IPS-18a (cell line): ENCODE measurements at regions not wholly inside any gene's neighbourhood (a gene's known extent, or its start where the extent isn't known, plus 50 kb on each side); places are given as distances from the start of the nearest gene placed in this dataset.
"Not testable (repeated sequence)": the region's sequence is repeated elsewhere in the genome, so short reads cannot be mapped to it uniquely, and the experiment has no call there.

Experiments used
- H3K27ac ChIP-seq: one replicate; pipeline ENCODE4 v1.5.1; 2013; ENCODE audit warnings: low read length
- H3K27me3 ChIP-seq: one replicate; pipeline ENCODE4 v1.6.1; 2013; ENCODE audit warnings: mild to moderate bottlenecking, low read length; ENCODE audit not compliant: control insufficient read depth, insufficient read depth
- H3K36me3 ChIP-seq: one replicate; pipeline ENCODE4 v1.6.1; 2013; ENCODE audit warnings: low read depth, low read length; ENCODE audit not compliant: control insufficient read depth
- H3K4me1 ChIP-seq: one replicate; pipeline ENCODE4 v1.6.1; 2013; ENCODE audit warnings: low read depth, low read length; ENCODE audit not compliant: control insufficient read depth
- H3K4me3 ChIP-seq: one replicate; pipeline ENCODE4 v1.5.1; 2013; ENCODE audit warnings: low read length
- H3K9ac ChIP-seq: one replicate; pipeline ENCODE4 v1.6.1; 2013; ENCODE audit warnings: mild to moderate bottlenecking, low read length, moderate library complexity
- H3K9me3 ChIP-seq: one replicate; pipeline ENCODE4 v1.6.1; 2013; ENCODE audit warnings: low read depth, low read length; ENCODE audit not compliant: control insufficient read depth

GRCh38 chr14:27338012-27338411 lies 740.2 kb upstream of the NOVA1 start:
- no peak overlapping the region for H3K27ac ChIP-seq
- H3K9ac ChIP-seq: no peak overlapping the region
- no peaks in the 10 kb centered on the region for H3K27me3 ChIP-seq
- H3K4me1 ChIP-seq: no peaks in the 10 kb centered on the region
- H3K4me3 ChIP-seq: no peak overlapping the region
- H3K9me3 ChIP-seq: no peaks in the 10 kb centered on the region
- no peaks in the 10 kb centered on the region for H3K36me3 ChIP-seq

- not testable (repeated sequence) for H3K27ac ChIP-seq, H3K9ac ChIP-seq, H3K36me3 ChIP-seq, H3K27me3 ChIP-seq, H3K9me3 ChIP-seq, H3K4me3 ChIP-seq, H3K4me1 ChIP-seq
Observed at GRCh38 chr14:27363036-27363435, 765.2 kb upstream of the NOVA1 start.

- Histone ChIP-seq H3K36me3 (no peaks in the 10 kb centered on the region), H3K4me3 (no peak overlapping the region), H3K27me3 (no peaks in the 10 kb centered on the region), H3K4me1 (no peaks in the 10 kb centered on the region), H3K9ac (no peak overlapping the region), H3K9me3 (peaks cover 3% of the 10 kb centered on the region), H3K27ac (no peak overlapping the region)
Observed at GRCh38 chr14:27366596-27366995, 768.8 kb upstream of the NOVA1 start.

GRCh38 chr14:27367345-27367744 lies 769.5 kb upstream of the NOVA1 start:
- H3K27me3 ChIP-seq: no peaks in the 10 kb centered on the region
- no peak overlapping the region for H3K27ac ChIP-seq
- H3K4me3 ChIP-seq: no peak overlapping the region
- no peaks in the 10 kb centered on the region for H3K36me3 ChIP-seq
- H3K4me1 ChIP-seq: no peaks in the 10 kb centered on the region
- H3K9me3 ChIP-seq: peaks cover 3% of the 10 kb centered on the region
- H3K9ac ChIP-seq: no peak overlapping the region

- no peaks in the 10 kb centered on the region for H3K9me3 ChIP-seq
Observed at GRCh38 chr14:27370074-27370473, 772.2 kb upstream of the NOVA1 start.

GRCh38 chr14:27370775-27371174 lies 772.9 kb upstream of the NOVA1 start:
- no peaks in the 10 kb centered on the region for H3K27me3 ChIP-seq
- H3K4me1 ChIP-seq: no peaks in the 10 kb centered on the region
- H3K9ac ChIP-seq: no peak overlapping the region
- no peak overlapping the region for H3K27ac ChIP-seq
- H3K36me3 ChIP-seq: no peaks in the 10 kb centered on the region
- H3K4me3 ChIP-seq: no peak overlapping the region
- no peaks in the 10 kb centered on the region for H3K9me3 ChIP-seq

More at GRCh38 chr14:27370074-27370473, 772.2 kb upstream of the NOVA1 start:
- Histone ChIP-seq H3K4me1 (no peaks in the 10 kb centered on the region), H3K27ac (no peak overlapping the region), H3K27me3 (no peaks in the 10 kb centered on the region), H3K36me3 (no peaks in the 10 kb centered on the region), H3K9ac (no peak overlapping the region), H3K4me3 (no peak overlapping the region)

GRCh38 chr14:27371209-27371608 lies 773.4 kb upstream of the NOVA1 start:
- Histone ChIP-seq H3K36me3 (no peaks in the 10 kb centered on the region), H3K27ac (no peak overlapping the region), H3K9ac (no peak overlapping the region), H3K9me3 (no peaks in the 10 kb centered on the region), H3K27me3 (no peaks in the 10 kb centered on the region), H3K4me3 (no peak overlapping the region), H3K4me1 (no peaks in the 10 kb centered on the region)

- no peaks in the 10 kb centered on the region for H3K4me1 ChIP-seq
- H3K27ac ChIP-seq: no peak overlapping the region
- no peak overlapping the region for H3K4me3 ChIP-seq
- H3K9ac ChIP-seq: no peak overlapping the region
- no peaks in the 10 kb centered on the region for H3K27me3 ChIP-seq
- no peaks in the 10 kb centered on the region for H3K9me3 ChIP-seq
- no peaks in the 10 kb centered on the region for H3K36me3 ChIP-seq
Observed at GRCh38 chr14:27371868-27372267, 774.0 kb upstream of the NOVA1 start.

- Histone ChIP-seq H3K4me1 (no peaks in the 10 kb centered on the region), H3K36me3 (no peaks in the 10 kb centered on the region), H3K4me3 (no peak overlapping the region), H3K27ac (no peak overlapping the region), H3K27me3 (no peaks in the 10 kb centered on the region), H3K9ac (no peak overlapping the region), H3K9me3 (no peaks in the 10 kb centered on the region)
Observed at GRCh38 chr14:27372771-27373170, 774.9 kb upstream of the NOVA1 start.

- Histone ChIP-seq H3K27ac (no peak overlapping the region), H3K27me3 (no peaks in the 10 kb centered on the region), H3K9ac (no peak overlapping the region), H3K4me1 (no peaks in the 10 kb centered on the region), H3K36me3 (no peaks in the 10 kb centered on the region), H3K4me3 (no peak overlapping the region), H3K9me3 (no peaks in the 10 kb centered on the region)
Observed at GRCh38 chr14:27384124-27384523, 786.3 kb upstream of the NOVA1 start.

GRCh38 chr14:27386391-27386790 lies 788.6 kb upstream of the NOVA1 start:
- H3K36me3 ChIP-seq: no peaks in the 10 kb centered on the region
- no peak overlapping the region for H3K9ac ChIP-seq
- H3K9me3 ChIP-seq: no peaks in the 10 kb centered on the region
- no peaks in the 10 kb centered on the region for H3K4me1 ChIP-seq
- H3K4me3 ChIP-seq: no peak overlapping the region
- no peak overlapping the region for H3K27ac ChIP-seq
- no peaks in the 10 kb centered on the region for H3K27me3 ChIP-seq

GRCh38 chr14:27387463-27387862 lies 789.6 kb upstream of the NOVA1 start:
- Histone ChIP-seq H3K4me3 (no peak overlapping the region), H3K4me1 (no peaks in the 10 kb centered on the region), H3K27me3 (no peaks in the 10 kb centered on the region), H3K9me3 (no peaks in the 10 kb centered on the region), H3K36me3 (no peaks in the 10 kb centered on the region), H3K9ac (no peak overlapping the region), H3K27ac (no peak overlapping the region)
